Karpas-422 (cell line): ENCODE measurements at regions not wholly inside any gene's neighbourhood (a gene's known extent, or its start where the extent isn't known, plus 50 kb on each side); places are given as distances from the start of the nearest gene placed in this dataset.
"Not testable (repeated sequence)": the region's sequence is repeated elsewhere in the genome, so short reads cannot be mapped to it uniquely, and the experiment has no call there.

ENCODE experiments used
- DNase-seq: peaks from one replicate; pipeline ENCODE4 v3.0.0-alpha.2; 2015
- H2AFZ ChIP-seq: fragments of 200-600 bp; sonication (generic); 2 replicates; pipeline ENCODE4 v1.6.1; 2014; ENCODE audit warnings: antibody characterized with exemption, low read length, mixed read lengths
- H3K27ac ChIP-seq: fragments of 200-600 bp; sonication (generic); 2 replicates; pipeline ENCODE4 v1.5.1; 2014; ENCODE audit warnings: mild to moderate bottlenecking, low read length, moderate library complexity
- H3K27me3 ChIP-seq: fragments of 200-600 bp; sonication (generic); 2 replicates; pipeline ENCODE4 v1.6.1; 2014; ENCODE audit warnings: low read length, mixed read lengths
- H3K36me3 ChIP-seq: fragments of 200-600 bp; sonication (generic); 2 replicates; pipeline ENCODE4 v1.6.1; 2014; ENCODE audit warnings: low read length, mixed read lengths; ENCODE audit not compliant: insufficient read depth
- H3K4me1 ChIP-seq: fragments of 200-600 bp; sonication (generic); 2 replicates; pipeline ENCODE4 v1.6.1; 2014; ENCODE audit warnings: mild to moderate bottlenecking, low read length, mixed read lengths
- H3K4me2 ChIP-seq: fragments of 200-600 bp; sonication (generic); 2 replicates; pipeline ENCODE4 v1.6.1; 2014; ENCODE audit warnings: low read length, low read depth, mild to moderate bottlenecking; ENCODE audit not compliant: poor library complexity, severe bottlenecking
- H3K4me3 ChIP-seq: fragments of 200-600 bp; sonication (generic); 2 replicates; pipeline ENCODE4 v1.5.1; 2014; ENCODE audit warnings: mild to moderate bottlenecking, antibody characterized with exemption, low read length, mixed read lengths
- H3K79me2 ChIP-seq: fragments of 200-600 bp; sonication (generic); 2 replicates; pipeline ENCODE4 v1.6.1; 2014; ENCODE audit warnings: mild to moderate bottlenecking, low read length, mixed read lengths
- H3K9ac ChIP-seq: fragments of 200-600 bp; sonication (generic); 2 replicates; pipeline ENCODE4 v1.6.0; 2014; ENCODE audit warnings: low read length
- H3K9me2 ChIP-seq: fragments of 200-600 bp; sonication (generic), shearing (Covaris generic); replicated peaks from 2 replicates; pipeline ENCODE4 v1.6.0; 2014; ENCODE audit warnings: mild to moderate bottlenecking, low read length, moderate library complexity; ENCODE audit not compliant: insufficient read depth
- H3K9me3 ChIP-seq: fragments of 300-700, 200-600 bp; sonication (generic); 2 replicates; pipeline ENCODE4 v1.6.1; 2014; ENCODE audit warnings: low read length, mixed read lengths
- H4K20me1 ChIP-seq: fragments of 200-600 bp; sonication (generic); 2 replicates; pipeline ENCODE4 v1.6.1; 2014; ENCODE audit warnings: mild to moderate bottlenecking, antibody characterized with exemption, low read length, low read depth; ENCODE audit not compliant: insufficient read depth

GRCh38 chr12:76669981-76670380 is 93.9 kb upstream of the ZDHHC17 start:
- Histone ChIP-seq H3K4me1 (no peaks in the 10 kb centered on the region), H3K4me3 (no peak overlapping the region), H2AFZ (no peak overlapping the region)

DNA sequence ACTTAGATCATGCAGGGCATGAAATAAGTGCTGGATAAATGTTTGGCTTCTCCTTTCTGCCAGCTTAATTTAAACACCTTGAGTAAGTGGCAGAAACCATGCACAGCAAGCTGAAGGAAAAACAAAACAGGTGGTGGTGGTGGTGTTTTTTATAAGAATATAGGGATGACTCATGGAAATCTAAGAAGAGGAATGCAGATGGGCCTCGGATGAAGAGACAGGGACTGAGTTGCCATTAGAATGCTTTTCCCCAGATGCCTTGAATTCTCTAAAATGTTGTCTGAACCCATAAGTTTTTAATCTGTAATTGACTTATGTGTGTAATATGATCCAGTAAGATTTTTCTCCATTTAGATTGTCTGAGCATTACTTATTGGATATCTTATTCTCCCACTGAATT is 93.1 kb upstream of the ZDHHC17 start:
- Histone ChIP-seq H3K4me1 (no peaks in the 10 kb centered on the region), H3K9me3 (no peaks in the 10 kb centered on the region), H3K9me2 (no peaks in the 10 kb centered on the region), H3K79me2 (no peaks in the 10 kb centered on the region), H2AFZ (no peak overlapping the region), H3K36me3 (no peaks in the 10 kb centered on the region), H3K27ac (no peak overlapping the region), H3K27me3 (no peaks in the 10 kb centered on the region), H4K20me1 (no peaks in the 10 kb centered on the region), H3K4me2 (no peak overlapping the region), H3K4me3 (no peak overlapping the region), H3K9ac (no peak overlapping the region)
- no peak for DNase-seq

More at GRCh38 chr12:76669981-76670380, 93.9 kb upstream of the ZDHHC17 start:
- Histone ChIP-seq H3K36me3 (no peaks in the 10 kb centered on the region), H3K9ac (no peak overlapping the region), H3K9me2 (no peaks in the 10 kb centered on the region), H3K4me2 (no peak overlapping the region), H3K27me3 (no peaks in the 10 kb centered on the region), H4K20me1 (no peaks in the 10 kb centered on the region), H3K9me3 (no peaks in the 10 kb centered on the region), H3K27ac (no peak overlapping the region), H3K79me2 (no peaks in the 10 kb centered on the region)
- DNase-seq = no peak

- H3K27me3 ChIP-seq = no peaks in the 10 kb centered on the region
- H3K9ac ChIP-seq = no peak overlapping the region
- H3K36me3 ChIP-seq = no peaks in the 10 kb centered on the region
- DNase-seq = no peak
- no peaks in the 10 kb centered on the region for H4K20me1 ChIP-seq
- H3K4me2 ChIP-seq = no peak overlapping the region
- H3K27ac ChIP-seq = no peak overlapping the region
- no peaks in the 10 kb centered on the region for H3K9me3 ChIP-seq
- no peak overlapping the region for H2AFZ ChIP-seq
- H3K4me1 ChIP-seq = no peaks in the 10 kb centered on the region
- no peaks in the 10 kb centered on the region for H3K79me2 ChIP-seq
- no peaks in the 10 kb centered on the region for H3K9me2 ChIP-seq
- no peak overlapping the region for H3K4me3 ChIP-seq
Measured at GRCh38 chr12:76674669-76675315, 89.1 kb upstream of the ZDHHC17 start.

- H3K9me3 ChIP-seq, H3K9me2 ChIP-seq, H2AFZ ChIP-seq, H3K9ac ChIP-seq, H3K79me2 ChIP-seq, H3K4me1 ChIP-seq, DNase-seq, H3K4me3 ChIP-seq, H3K27me3 ChIP-seq, H3K36me3 ChIP-seq, H3K27ac ChIP-seq, H3K4me2 ChIP-seq, H4K20me1 ChIP-seq: not testable (repeated sequence)
Measured at GRCh38 chr12:76676261-76676660, 87.7 kb upstream of the ZDHHC17 start.

- Histone ChIP-seq H3K4me1 (no peaks in the 10 kb centered on the region), H3K9me3 (no peaks in the 10 kb centered on the region), H3K4me3 (no peak overlapping the region), H3K36me3 (no peaks in the 10 kb centered on the region), H2AFZ (no peak overlapping the region), H3K79me2 (no peaks in the 10 kb centered on the region), H3K4me2 (no peak overlapping the region), H3K9me2 (no peaks in the 10 kb centered on the region), H3K27me3 (no peaks in the 10 kb centered on the region), H4K20me1 (no peaks in the 10 kb centered on the region), H3K9ac (no peak overlapping the region), H3K27ac (no peak overlapping the region)
- no peak for DNase-seq
Measured at GRCh38 chr12:76678992-76679391, 84.9 kb upstream of the ZDHHC17 start.

DNA sequence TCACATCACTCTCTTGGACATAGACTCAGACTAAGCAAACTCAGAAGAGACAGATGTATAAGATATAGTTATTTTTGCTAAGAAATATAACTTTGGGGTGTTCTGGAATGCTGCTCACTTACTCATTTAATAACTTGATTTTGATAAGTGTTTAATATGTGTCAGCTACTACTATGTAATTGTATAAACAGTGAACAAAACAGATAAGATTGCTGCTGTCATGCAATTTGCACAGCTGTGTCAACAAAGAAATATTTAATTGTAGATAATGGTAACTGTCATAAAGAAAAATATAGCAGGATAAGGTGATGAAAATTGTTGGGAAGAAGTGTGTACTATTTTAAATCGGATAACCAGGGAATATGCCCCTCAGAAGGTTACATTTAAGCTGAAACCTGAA is 84.1 kb upstream of the ZDHHC17 start:
- H3K4me3 ChIP-seq = no peak overlapping the region
- no peaks in the 10 kb centered on the region for H3K36me3 ChIP-seq
- H3K27ac ChIP-seq = no peak overlapping the region
- no peaks in the 10 kb centered on the region for H3K9me3 ChIP-seq
- H4K20me1 ChIP-seq = no peaks in the 10 kb centered on the region
- DNase-seq = no peak
- no peak overlapping the region for H3K9ac ChIP-seq
- H3K4me1 ChIP-seq = no peaks in the 10 kb centered on the region
- H3K27me3 ChIP-seq = no peaks in the 10 kb centered on the region
- no peak overlapping the region for H2AFZ ChIP-seq
- H3K79me2 ChIP-seq = no peaks in the 10 kb centered on the region
- no peaks in the 10 kb centered on the region for H3K9me2 ChIP-seq
- H3K4me2 ChIP-seq = no peak overlapping the region

GRCh38 chr12:76680940-76681339 is 83.0 kb upstream of the ZDHHC17 start:
- Histone ChIP-seq H3K9ac (no peak overlapping the region), H3K4me1 (no peaks in the 10 kb centered on the region), H3K36me3 (no peaks in the 10 kb centered on the region), H3K4me2 (no peak overlapping the region), H3K4me3 (no peak overlapping the region), H3K9me2 (no peaks in the 10 kb centered on the region), H3K79me2 (no peaks in the 10 kb centered on the region), H3K27ac (no peak overlapping the region), H2AFZ (no peak overlapping the region), H4K20me1 (no peaks in the 10 kb centered on the region), H3K9me3 (no peaks in the 10 kb centered on the region), H3K27me3 (no peaks in the 10 kb centered on the region)
- DNase-seq = no peak

GRCh38 chr12:76685246-76685678 is 78.7 kb upstream of the ZDHHC17 start:
- H3K4me3 ChIP-seq = no peak overlapping the region
- no peak overlapping the region for H3K27ac ChIP-seq
- DNase-seq = no peak
- no peaks in the 10 kb centered on the region for H3K79me2 ChIP-seq
- no peaks in the 10 kb centered on the region for H3K9me3 ChIP-seq
- H2AFZ ChIP-seq = no peak overlapping the region
- H3K4me2 ChIP-seq = no peak overlapping the region
- H3K9ac ChIP-seq = no peak overlapping the region
- no peaks in the 10 kb centered on the region for H3K27me3 ChIP-seq
- H3K36me3 ChIP-seq = no peaks in the 10 kb centered on the region
- H4K20me1 ChIP-seq = no peaks in the 10 kb centered on the region
- H3K9me2 ChIP-seq = no peaks in the 10 kb centered on the region
- H3K4me1 ChIP-seq = no peaks in the 10 kb centered on the region

- no peaks in the 10 kb centered on the region for H4K20me1 ChIP-seq
- H3K27me3 ChIP-seq = no peaks in the 10 kb centered on the region
- no peak overlapping the region for H3K4me2 ChIP-seq
- H3K9me2 ChIP-seq = no peaks in the 10 kb centered on the region
- H3K9ac ChIP-seq = no peak overlapping the region
- no peaks in the 10 kb centered on the region for H3K9me3 ChIP-seq
- H3K79me2 ChIP-seq = no peaks in the 10 kb centered on the region
- no peaks in the 10 kb centered on the region for H3K4me1 ChIP-seq
- H3K4me3 ChIP-seq = no peak overlapping the region
- no peak overlapping the region for H2AFZ ChIP-seq
- no peak overlapping the region for H3K27ac ChIP-seq
- no peaks in the 10 kb centered on the region for H3K36me3 ChIP-seq
- DNase-seq = no peak
Measured at GRCh38 chr12:76687981-76688380, 75.9 kb upstream of the ZDHHC17 start.
